ENCODE measurements at regions not wholly inside any gene's neighbourhood (a gene's known extent, or its start where the extent isn't known, plus 50 kb on each side); places are given as distances from the start of the nearest gene placed in this dataset.

GRCh38 chr2:129849559-129850160 is 129.8 kb upstream of the RAB6C start:
- DNase-seq, result no peak

GRCh38 chr2:129857200-129857599 is 122.3 kb upstream of the RAB6C start:
- DNase-seq, result no peak

- no peak for DNase-seq
Measured at GRCh38 chr2:129859175-129859574, 120.3 kb upstream of the RAB6C start.

- DNase-seq, result no peak
Measured at GRCh38 chr2:129860088-129860487, 119.4 kb upstream of the RAB6C start.

- no peak for DNase-seq
Measured at GRCh38 chr2:129861666-129862288, 117.7 kb upstream of the RAB6C start.

GRCh38 chr2:129862668-129863067 is 116.8 kb upstream of the RAB6C start:
- no peak for DNase-seq

GRCh38 chr2:129863350-129863749 is 116.1 kb upstream of the RAB6C start:
- no peak for DNase-seq

- no peak for DNase-seq
Measured at GRCh38 chr2:129864719-129865118, 114.7 kb upstream of the RAB6C start.

GRCh38 chr2:129865976-129866375 is 113.5 kb upstream of the RAB6C start:
- DNase-seq, result no peak

GRCh38 chr2:129866391-129866790 is 113.1 kb upstream of the RAB6C start:
- DNase-seq, result no peak

- DNase-seq, result no peak
Measured at GRCh38 chr2:129868151-129868550, 111.3 kb upstream of the RAB6C start.

- no peak for DNase-seq
Measured at GRCh38 chr2:129870685-129871241, 108.7 kb upstream of the RAB6C start.

GRCh38 chr2:129872446-129872845 is 107.0 kb upstream of the RAB6C start:
- DNase-seq, result no peak

GRCh38 chr2:129876541-129876940 is 102.9 kb upstream of the RAB6C start:
- no peak for DNase-seq

GRCh38 chr2:129877289-129877741 is 102.2 kb upstream of the RAB6C start:
- DNase-seq, result peak; percentile 79

- DNase-seq, result no peak
Measured at GRCh38 chr2:129877795-129878775, 101.4 kb upstream of the RAB6C start.

GRCh38 chr2:129879614-129880180 is 99.8 kb upstream of the RAB6C start:
- DNase-seq, result no peak

GRCh38 chr2:129880309-129880708 is 99.2 kb upstream of the RAB6C start:
- DNase-seq, result no peak

GRCh38 chr2:129880971-129881370 is 98.5 kb upstream of the RAB6C start:
- DNase-seq, result no peak

GRCh38 chr2:129881786-129882396 is 97.6 kb upstream of the RAB6C start:
- DNase-seq, result no peak

- no peak for DNase-seq
Measured at GRCh38 chr2:129882476-129882875, 97.0 kb upstream of the RAB6C start.

GRCh38 chr2:129883121-129883520 is 96.3 kb upstream of the RAB6C start:
- no peak for DNase-seq

Measured in activated CD4-positive, alpha-beta T cell treated with anti-CD3 and anti-CD28 coated beads, Interleukin-2, amount 50 U/mL, for 1 hour (primary cell).